HL-60 (cell line): ENCODE measurements at regions not wholly inside any gene's neighbourhood (a gene's known extent, or its start where the extent isn't known, plus 50 kb on each side); places are given as distances from the start of the nearest gene placed in this dataset.

Experiments used
- CTCF ChIP-seq: IDR thresholded peaks from one replicate; pipeline ENCODE4 v1.5.1; 2011; ENCODE audit warnings: low read length, control low read depth, inconsistent platforms; ENCODE audit not compliant: insufficient read depth
- GABPA ChIP-seq: IDR thresholded peaks from 2 replicates; pipeline ENCODE4 v1.6.1; 2012; ENCODE audit warnings: low read depth

- TF ChIP-seq CTCF, result no peak
- no peak for TF ChIP-seq GABPA
These were observed 204.2 kb upstream of the SESN3 start for GRCh38 chr11:95435192-95435591.
